ENCODE measurements at regions not wholly inside any gene's neighbourhood (a gene's known extent, or its start where the extent isn't known, plus 50 kb on each side); places are given as distances from the start of the nearest gene placed in this dataset.
A peak's percentile ranks its signal among the peaks of the same experiment; 100 is the strongest.

DNA sequence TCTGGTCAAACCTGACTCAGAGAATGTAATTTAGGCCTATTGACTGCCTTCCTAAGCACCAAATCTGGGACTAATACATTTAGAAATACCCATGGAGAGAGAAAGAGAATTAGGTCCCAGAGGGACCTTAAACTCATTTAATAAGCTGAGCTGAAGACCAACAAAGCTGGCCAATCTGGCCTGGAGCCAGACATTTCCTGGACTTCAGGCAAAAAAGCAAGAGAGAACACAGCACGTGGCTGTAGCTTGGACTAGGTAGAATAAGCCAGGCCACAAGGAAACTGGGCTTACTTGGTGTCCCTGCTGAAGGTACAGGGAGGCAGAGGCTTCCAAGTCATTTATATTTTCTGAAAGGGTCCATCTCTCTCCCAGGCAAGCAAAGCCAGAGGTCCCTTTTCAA is 88.1 kb downstream of the RTP4 start:
- TF ChIP-seq POLR2AphosphoS5 (IDR thresholded peaks at IDR 0.05) = peak; percentile 40
- TF ChIP-seq, protein P1, sequence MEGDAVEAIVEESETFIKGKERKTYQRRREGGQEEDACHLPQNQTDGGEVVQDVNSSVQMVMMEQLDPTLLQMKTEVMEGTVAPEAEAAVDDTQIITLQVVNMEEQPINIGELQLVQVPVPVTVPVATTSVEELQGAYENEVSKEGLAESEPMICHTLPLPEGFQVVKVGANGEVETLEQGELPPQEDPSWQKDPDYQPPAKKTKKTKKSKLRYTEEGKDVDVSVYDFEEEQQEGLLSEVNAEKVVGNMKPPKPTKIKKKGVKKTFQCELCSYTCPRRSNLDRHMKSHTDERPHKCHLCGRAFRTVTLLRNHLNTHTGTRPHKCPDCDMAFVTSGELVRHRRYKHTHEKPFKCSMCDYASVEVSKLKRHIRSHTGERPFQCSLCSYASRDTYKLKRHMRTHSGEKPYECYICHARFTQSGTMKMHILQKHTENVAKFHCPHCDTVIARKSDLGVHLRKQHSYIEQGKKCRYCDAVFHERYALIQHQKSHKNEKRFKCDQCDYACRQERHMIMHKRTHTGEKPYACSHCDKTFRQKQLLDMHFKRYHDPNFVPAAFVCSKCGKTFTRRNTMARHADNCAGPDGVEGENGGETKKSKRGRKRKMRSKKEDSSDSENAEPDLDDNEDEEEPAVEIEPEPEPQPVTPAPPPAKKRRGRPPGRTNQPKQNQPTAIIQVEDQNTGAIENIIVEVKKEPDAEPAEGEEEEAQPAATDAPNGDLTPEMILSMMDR (IDR thresholded peaks at IDR 0.05) = no peak

Data from prostate gland (tissue), 2 donors.